Esophagus muscularis mucosa (tissue), 3 donors: ENCODE measurements at regions not wholly inside any gene's neighbourhood (a gene's known extent, or its start where the extent isn't known, plus 50 kb on each side); places are given as distances from the start of the nearest gene placed in this dataset.

Source experiments
- POLR2A ChIP-seq: fragments of 450-650 bp; IDR thresholded peaks from one replicate; pipeline ENCODE4 v1.6.1; 2017; ENCODE audit warnings: antibody characterized with exemption, moderate library complexity, mild to moderate bottlenecking, low read depth
- POLR2AphosphoS5 ChIP-seq, 2 donors: sonication (generic); formaldehyde crosslinking; IDR thresholded peaks; one replicate each; pipeline ENCODE4 v1.6.1; 2017; ENCODE audit warnings: antibody characterized with exemption in 2 of 2
- TF ChIP-seq, protein P1 (sequence below), 3 experiments: fragments of 200-600 bp in 2 of 3; fragments of 450-650 bp in 1 of 3; sonication (generic) in 2 of 3; IDR thresholded peaks; one replicate each; pipeline ENCODE4 v1.5.1; 2017 to 2019; ENCODE audit warnings: antibody characterized with exemption in 3 of 3, mild to moderate bottlenecking in 2 of 3, moderate library complexity in 1 of 3

DNA sequence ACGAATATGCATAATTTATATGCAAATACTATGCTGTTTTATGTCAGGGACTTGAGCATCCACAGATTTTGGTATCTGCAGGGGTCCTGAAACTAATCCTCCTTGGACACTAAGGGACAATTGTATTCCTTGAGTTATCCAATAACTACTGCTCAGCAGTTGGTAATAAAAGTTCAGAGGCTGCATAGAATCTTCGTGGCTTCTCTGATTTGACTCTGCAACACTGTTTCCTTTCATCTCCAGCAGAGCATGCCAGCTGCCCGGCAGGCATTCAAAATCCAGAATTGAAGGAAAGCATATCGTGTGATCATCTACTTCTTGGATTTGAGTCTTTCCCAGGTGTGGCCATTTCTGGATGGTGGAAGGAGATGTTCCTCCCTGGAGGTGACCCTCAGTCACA is 64.5 kb upstream of the MRI1 start:
- TF ChIP-seq, protein P1, sequence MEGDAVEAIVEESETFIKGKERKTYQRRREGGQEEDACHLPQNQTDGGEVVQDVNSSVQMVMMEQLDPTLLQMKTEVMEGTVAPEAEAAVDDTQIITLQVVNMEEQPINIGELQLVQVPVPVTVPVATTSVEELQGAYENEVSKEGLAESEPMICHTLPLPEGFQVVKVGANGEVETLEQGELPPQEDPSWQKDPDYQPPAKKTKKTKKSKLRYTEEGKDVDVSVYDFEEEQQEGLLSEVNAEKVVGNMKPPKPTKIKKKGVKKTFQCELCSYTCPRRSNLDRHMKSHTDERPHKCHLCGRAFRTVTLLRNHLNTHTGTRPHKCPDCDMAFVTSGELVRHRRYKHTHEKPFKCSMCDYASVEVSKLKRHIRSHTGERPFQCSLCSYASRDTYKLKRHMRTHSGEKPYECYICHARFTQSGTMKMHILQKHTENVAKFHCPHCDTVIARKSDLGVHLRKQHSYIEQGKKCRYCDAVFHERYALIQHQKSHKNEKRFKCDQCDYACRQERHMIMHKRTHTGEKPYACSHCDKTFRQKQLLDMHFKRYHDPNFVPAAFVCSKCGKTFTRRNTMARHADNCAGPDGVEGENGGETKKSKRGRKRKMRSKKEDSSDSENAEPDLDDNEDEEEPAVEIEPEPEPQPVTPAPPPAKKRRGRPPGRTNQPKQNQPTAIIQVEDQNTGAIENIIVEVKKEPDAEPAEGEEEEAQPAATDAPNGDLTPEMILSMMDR (IDR thresholded peaks at IDR 0.05), result no peak
- TF ChIP-seq POLR2A (no peak), POLR2AphosphoS5 (IDR thresholded peaks at IDR 0.05) (no peak)
